ENCODE measurements at regions not wholly inside any gene's neighbourhood (a gene's known extent, or its start where the extent isn't known, plus 50 kb on each side); places are given as distances from the start of the nearest gene placed in this dataset.
"Not testable (repeated sequence)": the region's sequence is repeated elsewhere in the genome, so short reads cannot be mapped to it uniquely, and the experiment has no call there.

DNA sequence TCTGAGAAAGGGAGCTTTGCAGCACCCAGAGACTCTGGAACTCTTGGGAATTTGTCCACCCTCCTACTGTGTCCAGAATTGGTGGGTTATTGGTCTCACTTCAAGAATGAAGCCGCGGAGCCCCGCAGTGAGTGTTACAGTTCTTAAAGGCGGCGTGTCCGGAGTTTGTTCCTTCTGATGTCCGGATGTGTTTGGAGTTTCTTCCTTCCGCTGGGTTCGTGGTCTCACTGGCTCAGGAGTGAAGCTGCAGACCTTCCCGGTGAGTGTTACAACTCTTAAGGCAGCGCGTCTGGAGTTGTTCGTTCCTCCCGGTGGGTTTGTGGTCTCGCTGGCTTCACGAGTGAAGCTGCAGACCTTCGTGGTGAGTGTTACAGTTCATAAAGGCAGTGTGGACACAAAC is 824.7 kb downstream of the LRRTM4 start:
- H3K27me3 ChIP-seq, H3K4me2 ChIP-seq: not testable (repeated sequence)

DNA sequence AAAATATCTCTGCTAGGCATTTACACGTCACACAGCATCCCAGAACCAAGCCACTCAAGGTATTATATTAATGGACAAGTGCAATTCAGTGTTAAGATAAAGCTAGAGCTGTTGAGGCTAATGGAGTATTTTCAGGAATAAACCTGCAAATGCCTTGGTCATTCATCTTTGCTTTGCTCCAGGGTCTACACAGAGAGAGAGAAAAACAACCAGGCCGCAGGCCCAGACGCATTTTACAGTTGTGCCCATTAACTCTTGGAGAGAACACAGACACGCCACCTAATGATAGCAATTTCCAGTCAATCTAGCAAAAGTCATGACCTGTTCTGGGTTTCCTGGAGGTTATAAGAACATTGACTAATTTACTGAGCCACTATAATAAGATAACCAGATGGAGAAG is 829.3 kb downstream of the LRRTM4 start:
- no peaks in the 10 kb centered on the region for H4K20me1 ChIP-seq
- no peaks in the 10 kb centered on the region for H3K36me3 ChIP-seq
- no peak overlapping the region for H3K4me3 ChIP-seq
- H3K27ac ChIP-seq: no peak overlapping the region
- H3K4me1 ChIP-seq: no peaks in the 10 kb centered on the region
- TF ChIP-seq Cebpa-rat (IDR thresholded peaks at IDR 0.05): no peak
- H3K9me3 ChIP-seq (replicated peaks in 1 of 11): peaks cover 0 to 7% (median under 1%) of the 10 kb centered on the region in 11 experiments; a peak in 7 of 22 replicates
- no peak overlapping the region for H3K4me2 ChIP-seq
- H3K27me3 ChIP-seq: no peaks in the 10 kb centered on the region
- no peak overlapping the region for H3K9ac ChIP-seq

More for the DNA sequence above, 824.7 kb downstream of the LRRTM4 start:
- H3K9me3 ChIP-seq (replicated peaks in 1 of 11): peaks cover 0 to 14% (median 9%) of the 10 kb centered on the region in 11 experiments; a peak in 12 of 22 replicates
- not testable (repeated sequence) for H3K4me1 ChIP-seq, H4K20me1 ChIP-seq, H3K27ac ChIP-seq, H3K4me3 ChIP-seq, H3K9ac ChIP-seq, H3K36me3 ChIP-seq

DNA sequence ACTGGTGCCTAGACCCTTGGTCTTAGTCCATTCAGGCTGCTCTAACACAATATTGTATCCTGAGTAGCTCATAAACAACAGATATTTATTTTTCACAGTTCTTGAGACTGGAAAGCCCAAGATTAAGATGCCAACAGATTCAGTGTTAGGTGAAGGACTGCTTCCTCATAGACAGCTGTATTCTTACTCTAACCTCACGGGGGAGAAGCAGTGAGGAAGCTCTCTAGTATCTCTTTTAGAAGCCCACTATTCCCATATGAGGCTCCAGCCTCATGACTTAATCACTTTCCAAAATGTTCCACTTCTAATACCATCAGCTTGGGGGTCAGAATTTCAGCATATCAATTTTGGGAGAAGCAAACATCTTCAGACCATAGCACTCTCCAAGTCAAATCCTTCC is 833.4 kb downstream of the LRRTM4 start:
- TF ChIP-seq Cebpa-rat (IDR thresholded peaks at IDR 0.05): no peak
- Histone ChIP-seq H4K20me1 (no peaks in the 10 kb centered on the region), H3K4me3 (no peak overlapping the region), H3K4me2 (no peak overlapping the region), H3K36me3 (no peaks in the 10 kb centered on the region), H3K9ac (no peak overlapping the region), H3K27ac (no peak overlapping the region), H3K27me3 (no peaks in the 10 kb centered on the region), H3K9me3 (replicated peaks in 1 of 11) (no peaks in the 10 kb centered on the region), H3K4me1 (no peaks in the 10 kb centered on the region)

DNA sequence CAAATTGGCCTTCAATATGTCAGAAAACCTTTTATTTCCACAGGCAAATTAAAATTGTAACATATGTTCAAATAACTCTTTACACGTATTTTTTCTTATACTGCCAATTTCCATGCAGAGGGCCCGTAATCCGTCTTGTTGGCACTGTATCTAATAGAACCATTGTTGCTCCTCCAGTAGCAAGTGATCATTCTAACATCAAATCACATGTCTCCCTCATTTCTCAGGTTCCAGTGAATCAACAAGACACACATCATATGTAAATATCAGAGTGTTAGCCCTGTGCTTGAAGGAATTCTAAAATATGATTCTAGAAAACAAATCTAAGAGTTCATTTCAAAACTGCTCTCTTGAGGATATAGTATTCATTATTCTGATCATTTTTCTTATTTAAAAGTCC is 834.3 kb downstream of the LRRTM4 start:
- Histone ChIP-seq H4K20me1 (no peaks in the 10 kb centered on the region), H3K9me3 (replicated peaks in 1 of 11) (no peaks in the 10 kb centered on the region), H3K9ac (no peak overlapping the region), H3K36me3 (no peaks in the 10 kb centered on the region), H3K27me3 (no peaks in the 10 kb centered on the region), H3K4me1 (no peaks in the 10 kb centered on the region), H3K4me3 (no peak overlapping the region), H3K4me2 (no peak overlapping the region), H3K27ac (no peak overlapping the region)
- TF ChIP-seq Cebpa-rat (IDR thresholded peaks at IDR 0.05): no peak

DNA sequence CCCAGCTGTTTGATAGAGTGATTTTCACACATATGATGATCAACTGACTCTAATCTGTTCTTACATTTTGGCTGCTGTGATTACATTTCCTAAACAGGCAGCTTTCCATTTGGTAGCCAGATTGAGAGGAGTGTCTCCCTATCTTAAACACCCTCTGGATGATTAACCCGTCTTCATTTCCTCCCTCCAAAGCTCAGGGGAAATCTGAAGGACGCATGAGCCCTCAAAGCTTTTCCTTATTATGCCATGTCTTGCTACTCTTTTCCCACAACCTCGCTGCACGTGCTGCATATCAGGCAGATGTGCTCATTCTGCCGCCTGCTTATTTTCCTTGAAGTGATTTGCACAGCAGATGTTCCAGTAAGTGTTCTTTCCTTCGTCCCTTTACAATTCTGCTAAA is 837.4 kb downstream of the LRRTM4 start:
- Histone ChIP-seq H4K20me1 (no peaks in the 10 kb centered on the region; a peak in 1 of 22 replicates), H3K27ac (no peak overlapping the region), H3K4me2 (no peak overlapping the region), H3K9me3 (replicated peaks in 1 of 11) (peaks cover 0 to 8% (median 0%) of the 10 kb centered on the region in 11 experiments; a peak in 2 of 22 replicates), H3K4me3 (no peak overlapping the region), H3K9ac (no peak overlapping the region), H3K27me3 (no peaks in the 10 kb centered on the region), H3K36me3 (no peaks in the 10 kb centered on the region), H3K4me1 (no peaks in the 10 kb centered on the region)
- TF ChIP-seq Cebpa-rat (IDR thresholded peaks at IDR 0.05): no peak

DNA sequence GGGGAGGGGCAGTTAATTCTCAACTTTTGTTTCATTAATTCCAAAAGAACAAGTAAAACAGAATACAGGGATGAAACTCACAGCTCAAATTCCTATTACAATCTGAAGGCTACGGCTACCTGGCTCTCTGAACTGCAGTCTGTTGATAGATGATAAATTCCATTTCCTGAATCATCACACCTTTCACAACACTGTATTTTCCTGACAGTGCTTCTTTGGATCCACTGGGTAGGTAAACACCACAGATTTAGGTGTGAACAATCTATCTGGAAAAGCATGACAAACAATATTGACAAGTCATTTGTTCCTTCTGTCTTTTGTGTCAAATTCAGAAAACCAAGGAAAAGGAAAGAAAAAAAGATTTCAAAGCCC is 843.2 kb downstream of the LRRTM4 start:
- Histone ChIP-seq H3K4me2 (peak overlapping the region in 2 of 11 experiments; percentile 11; a peak in 1 of 22 replicates), H3K27ac (no peak overlapping the region), H4K20me1 (no peaks in the 10 kb centered on the region; a peak in 1 of 22 replicates), H3K36me3 (no peaks in the 10 kb centered on the region), H3K27me3 (no peaks in the 10 kb centered on the region), H3K9ac (no peak overlapping the region), H3K4me3 (no peak overlapping the region), H3K4me1 (peaks cover 0 to 7% (median 2%) of the 10 kb centered on the region in 10 experiments; a peak in 5 of 20 replicates), H3K9me3 (replicated peaks in 1 of 11) (peaks cover 0 to 8% (median 0%) of the 10 kb centered on the region in 11 experiments; a peak in 2 of 22 replicates)
- no peak for TF ChIP-seq Cebpa-rat (IDR thresholded peaks at IDR 0.05)

DNA sequence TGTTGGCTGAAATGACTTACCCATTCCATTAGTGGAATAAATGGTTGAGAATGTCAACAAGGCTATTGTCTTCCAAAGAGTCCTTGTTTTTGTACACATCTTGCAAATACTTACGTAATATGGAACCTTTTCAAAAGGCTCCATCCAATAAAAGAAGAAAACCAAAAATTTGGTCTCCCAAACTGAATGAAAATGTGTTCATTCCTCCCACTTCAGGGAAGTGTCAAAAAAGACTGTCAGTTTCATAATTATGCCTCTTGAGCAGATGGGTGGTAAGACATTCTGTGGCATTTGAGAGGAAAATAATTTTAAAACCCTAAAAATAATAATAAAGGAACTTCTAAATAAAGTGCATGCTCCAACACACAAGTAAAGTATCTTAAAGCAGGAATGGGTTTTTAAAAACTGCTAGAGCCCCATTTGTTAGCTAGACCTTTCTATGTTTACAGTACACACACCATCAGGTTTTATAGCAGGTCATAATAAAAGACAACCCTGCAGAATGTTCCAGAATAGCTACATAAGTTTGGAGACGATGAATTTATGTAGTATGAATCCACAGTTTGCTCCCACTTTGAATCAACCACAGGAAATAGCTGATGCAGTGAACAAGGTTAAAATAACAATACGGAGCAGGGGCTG is 843.7 kb downstream of the LRRTM4 start:
- Histone ChIP-seq H3K4me3 (no peak overlapping the region), H3K36me3 (no peaks in the 10 kb centered on the region), H3K27ac (no peak overlapping the region), H3K9ac (no peak overlapping the region), H3K9me3 (replicated peaks in 1 of 11) (peaks cover 0 to 8% (median 0%) of the 10 kb centered on the region in 11 experiments; a peak in 2 of 22 replicates), H3K27me3 (no peaks in the 10 kb centered on the region), H4K20me1 (no peaks in the 10 kb centered on the region; a peak in 1 of 22 replicates), H3K4me1 (peaks cover 0 to 7% (median 2%) of the 10 kb centered on the region in 10 experiments; a peak in 5 of 20 replicates), H3K4me2 (peak overlapping the region in 2 of 11 experiments; percentile 11; a peak in 1 of 22 replicates)
- no peak for TF ChIP-seq Cebpa-rat (IDR thresholded peaks at IDR 0.05)

DNA sequence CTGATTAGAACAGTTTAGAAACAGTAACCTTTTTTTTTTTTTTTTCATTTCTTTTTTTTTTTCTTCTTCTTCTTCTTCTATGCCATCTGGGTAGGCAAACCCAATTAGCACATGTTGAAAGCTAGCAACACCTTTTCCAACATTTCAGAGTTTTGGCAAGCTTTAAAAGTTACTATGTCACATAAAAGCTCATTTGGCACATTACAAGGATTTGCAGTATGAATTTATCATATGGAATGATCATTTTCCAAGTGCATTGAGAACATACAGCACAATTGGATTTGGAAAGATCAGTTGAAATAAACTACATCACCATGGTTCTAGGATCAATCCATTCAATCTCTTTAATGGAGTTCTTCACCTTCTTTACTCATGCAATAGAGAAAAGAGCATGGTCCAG is 847.0 kb downstream of the LRRTM4 start:
- Histone ChIP-seq H3K4me2 (no peak overlapping the region), H3K36me3 (no peaks in the 10 kb centered on the region)
- TF ChIP-seq Cebpa-rat (IDR thresholded peaks at IDR 0.05): no peak

DNA sequence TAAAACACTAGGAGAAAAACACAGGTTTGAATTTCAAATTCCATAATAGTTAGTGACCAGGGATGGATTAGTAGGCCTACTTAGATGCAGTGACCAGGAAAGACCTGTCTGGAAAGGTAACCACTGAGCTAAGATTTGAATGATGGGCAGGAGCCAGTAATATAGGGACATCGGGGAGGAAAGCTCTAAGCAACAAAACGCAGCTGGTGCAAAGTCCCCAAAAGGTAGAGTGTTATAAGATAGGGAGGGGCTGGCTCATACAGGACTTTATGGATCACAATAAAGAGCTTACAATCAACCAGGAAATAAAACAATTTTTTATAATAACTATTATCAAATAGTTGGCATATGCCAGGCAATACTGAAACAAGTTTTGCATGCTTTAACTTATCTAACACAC is 849.4 kb downstream of the LRRTM4 start:
- H3K9ac ChIP-seq: no peak overlapping the region
- no peaks in the 10 kb centered on the region for H3K27me3 ChIP-seq
- no peaks in the 10 kb centered on the region for H3K9me3 ChIP-seq (replicated peaks in 1 of 11)
- no peaks in the 10 kb centered on the region for H4K20me1 ChIP-seq
- no peak overlapping the region for H3K4me3 ChIP-seq
- H3K4me1 ChIP-seq: no peaks in the 10 kb centered on the region
- no peak overlapping the region for H3K4me2 ChIP-seq
- H3K36me3 ChIP-seq: no peaks in the 10 kb centered on the region
- TF ChIP-seq Cebpa-rat (IDR thresholded peaks at IDR 0.05): no peak
- no peak overlapping the region for H3K27ac ChIP-seq

More for the DNA sequence above, 847.0 kb downstream of the LRRTM4 start:
- H3K9ac ChIP-seq: no peak overlapping the region
- H3K27ac ChIP-seq: no peak overlapping the region
- H3K9me3 ChIP-seq (replicated peaks in 1 of 11): no peaks in the 10 kb centered on the region
- H3K4me3 ChIP-seq: no peak overlapping the region
- peaks cover 0 to 7% (median 2%) of the 10 kb centered on the region in 10 experiments; a peak in 5 of 20 replicates for H3K4me1 ChIP-seq
- H3K27me3 ChIP-seq: no peaks in the 10 kb centered on the region
- no peaks in the 10 kb centered on the region for H4K20me1 ChIP-seq

DNA sequence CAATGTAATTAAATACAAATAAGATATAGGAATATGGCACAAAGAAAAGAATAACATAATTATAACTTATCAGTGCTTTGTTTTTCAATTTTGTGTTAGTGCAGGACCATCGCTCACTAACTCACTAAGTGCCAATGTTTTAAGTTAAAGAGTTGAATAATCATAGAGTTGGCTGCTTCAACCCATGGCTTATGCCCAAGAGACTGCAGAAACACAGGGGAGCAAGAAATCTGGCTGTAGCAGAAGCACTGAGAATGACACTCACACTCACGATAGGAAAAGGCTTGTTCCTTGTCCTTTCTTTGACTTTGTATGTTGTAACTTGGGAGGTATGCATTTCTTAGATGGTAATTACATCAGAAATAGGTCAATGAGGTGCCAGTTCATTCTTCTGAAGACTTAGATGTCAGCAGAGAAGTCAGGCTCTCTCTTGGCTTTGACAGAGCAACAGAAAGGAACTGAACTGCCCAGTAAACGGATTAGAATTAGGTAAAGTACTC is 852.2 kb downstream of the LRRTM4 start:
- no peaks in the 10 kb centered on the region for H4K20me1 ChIP-seq
- no peaks in the 10 kb centered on the region for H3K36me3 ChIP-seq
- no peak overlapping the region for H3K4me2 ChIP-seq
- no peaks in the 10 kb centered on the region for H3K9me3 ChIP-seq (replicated peaks in 1 of 11)
- no peaks in the 10 kb centered on the region for H3K27me3 ChIP-seq
- TF ChIP-seq Cebpa-rat (IDR thresholded peaks at IDR 0.05): no peak
- no peak overlapping the region for H3K4me3 ChIP-seq
- peaks cover 0 to 2% (median 0%) of the 10 kb centered on the region in 10 experiments; a peak in 4 of 20 replicates for H3K4me1 ChIP-seq
- H3K9ac ChIP-seq: no peak overlapping the region
- H3K27ac ChIP-seq: no peak overlapping the region
